ENCODE measurements at regions not wholly inside any gene's neighbourhood (a gene's known extent, or its start where the extent isn't known, plus 50 kb on each side); places are given as distances from the start of the nearest gene placed in this dataset.
"Not testable (repeated sequence)": the region's sequence is repeated elsewhere in the genome, so short reads cannot be mapped to it uniquely, and the experiment has no call there.

GRCh38 chr13:78045916-78046315 lies 127.3 kb upstream of the EDNRB start:
- Histone ChIP-seq H3K9ac (no peak overlapping the region), H3K4me2 (ENCODE audit: low read length) (no peak overlapping the region), H3K79me2 (no peaks in the 10 kb centered on the region), H3K9me3 (ENCODE audit: control insufficient read depth, low read length) (no peaks in the 10 kb centered on the region), H2AFZ (no peak overlapping the region), H3K27me3 (ENCODE audit: control insufficient read depth, insufficient read depth, low read length) (no peaks in the 10 kb centered on the region), H3K27ac (no peak overlapping the region), H3K4me1 (no peaks in the 10 kb centered on the region), H3K4me3 (ENCODE audit: low read depth, low read length) (no peak overlapping the region), H3K36me3 (ENCODE audit: control insufficient read depth, insufficient read depth, low read length) (no peaks in the 10 kb centered on the region)
- no peak for TF ChIP-seq CTCF (IDR thresholded peaks at IDR 0.05)

- H3K79me2 ChIP-seq; H3K9me3 ChIP-seq (ENCODE audit: control insufficient read depth, low read length); H3K4me3 ChIP-seq (ENCODE audit: low read depth, low read length); H3K27ac ChIP-seq; H3K27me3 ChIP-seq (ENCODE audit: control insufficient read depth, insufficient read depth, low read length); H3K4me1 ChIP-seq; H3K4me2 ChIP-seq (ENCODE audit: low read length); H3K9ac ChIP-seq; H2AFZ ChIP-seq; H3K36me3 ChIP-seq (ENCODE audit: control insufficient read depth, insufficient read depth, low read length): not testable (repeated sequence)
Measured at GRCh38 chr13:78041366-78041765, 122.7 kb upstream of the EDNRB start.

GRCh38 chr13:78040205-78040830 lies 121.7 kb upstream of the EDNRB start:
- Histone ChIP-seq H3K36me3 (ENCODE audit: control insufficient read depth, insufficient read depth, low read length) (no peaks in the 10 kb centered on the region), H3K9ac (no peak overlapping the region), H3K79me2 (no peaks in the 10 kb centered on the region), H3K27me3 (ENCODE audit: control insufficient read depth, insufficient read depth, low read length) (no peaks in the 10 kb centered on the region), H3K9me3 (ENCODE audit: control insufficient read depth, low read length) (no peaks in the 10 kb centered on the region), H3K27ac (no peak overlapping the region), H3K4me3 (ENCODE audit: low read depth, low read length) (no peak overlapping the region), H2AFZ (no peak overlapping the region), H3K4me1 (no peaks in the 10 kb centered on the region), H3K4me2 (ENCODE audit: low read length) (no peak overlapping the region)
- no peak for TF ChIP-seq CTCF (IDR thresholded peaks at IDR 0.05)

GRCh38 chr13:78036841-78037240 lies 118.2 kb upstream of the EDNRB start:
- H3K9me3 ChIP-seq (ENCODE audit: control insufficient read depth, low read length) = no peaks in the 10 kb centered on the region
- H3K4me2 ChIP-seq (ENCODE audit: low read length) = no peak overlapping the region
- H3K27me3 ChIP-seq (ENCODE audit: control insufficient read depth, insufficient read depth, low read length) = no peaks in the 10 kb centered on the region
- H3K4me1 ChIP-seq = no peaks in the 10 kb centered on the region
- no peak overlapping the region for H2AFZ ChIP-seq
- H3K27ac ChIP-seq = no peak overlapping the region
- H3K36me3 ChIP-seq (ENCODE audit: control insufficient read depth, insufficient read depth, low read length) = no peaks in the 10 kb centered on the region
- no peak overlapping the region for H3K9ac ChIP-seq
- H3K4me3 ChIP-seq (ENCODE audit: low read depth, low read length) = no peak overlapping the region
- no peak for TF ChIP-seq CTCF (IDR thresholded peaks at IDR 0.05)
- H3K79me2 ChIP-seq = no peaks in the 10 kb centered on the region

GRCh38 chr13:78035500-78035899 lies 116.9 kb upstream of the EDNRB start:
- H3K27me3 ChIP-seq (ENCODE audit: control insufficient read depth, insufficient read depth, low read length) = no peaks in the 10 kb centered on the region
- H3K9ac ChIP-seq = no peak overlapping the region
- H3K4me1 ChIP-seq = no peaks in the 10 kb centered on the region
- H3K27ac ChIP-seq = no peak overlapping the region
- TF ChIP-seq CTCF (IDR thresholded peaks at IDR 0.05) = no peak
- no peaks in the 10 kb centered on the region for H3K79me2 ChIP-seq
- no peak overlapping the region for H2AFZ ChIP-seq
- no peaks in the 10 kb centered on the region for H3K9me3 ChIP-seq (ENCODE audit: control insufficient read depth, low read length)
- no peak overlapping the region for H3K4me3 ChIP-seq (ENCODE audit: low read depth, low read length)
- H3K36me3 ChIP-seq (ENCODE audit: control insufficient read depth, insufficient read depth, low read length) = no peaks in the 10 kb centered on the region
- no peak overlapping the region for H3K4me2 ChIP-seq (ENCODE audit: low read length)

Measured in parathyroid adenoma (tissue), 2 donors.